GM10248 (cell line): ENCODE measurements at regions not wholly inside any gene's neighbourhood (a gene's known extent, or its start where the extent isn't known, plus 50 kb on each side); places are given as distances from the start of the nearest gene placed in this dataset.

Source experiments
- CTCF ChIA-PET: fragments of 300-600 bp; sonication (Branson Sonifier 250); formaldehyde crosslinking; extraction: SDS; loops from one replicate; lab custom pipeline; 2021; ENCODE audit warnings: antibody characterized with exemption; lab: Yijun Ruan, JAX
- POLR2A ChIA-PET: fragments of 350-650 bp; sonication (Branson Sonifier 250); formaldehyde crosslinking; extraction: SDS; loops from one replicate; lab custom pipeline; 2020; ENCODE audit warnings: antibody characterized with exemption; lab: Yijun Ruan, JAX
- DNase-seq: peaks from one replicate; pipeline ENCODE4 v3.0.0; 2012; ENCODE audit errors: extremely low spot score
- CTCF ChIP-seq: IDR thresholded peaks from 2 replicates; pipeline ENCODE4 v1.5.1; 2012; ENCODE audit warnings: mild to moderate bottlenecking, low read depth; ENCODE audit errors: extremely low read depth, missing control alignments, control extremely low read depth

GRCh38 chr11:13848031-13848430 is 114.5 kb upstream of the SPON1 start:
- ChIA-PET POLR2A (no interaction called here), CTCF (no interaction called here)
- no peak for DNase-seq
- no peak for TF ChIP-seq CTCF

- CTCF ChIA-PET: no interaction called here
- TF ChIP-seq CTCF: no peak
Measured at GRCh38 chr11:13850231-13851005, 112.1 kb upstream of the SPON1 start.

GRCh38 chr11:13851691-13852090 is 110.8 kb upstream of the SPON1 start:
- TF ChIP-seq CTCF: no peak
- no peak for DNase-seq
- ChIA-PET CTCF (no interaction called here), POLR2A (no interaction called here)

More at GRCh38 chr11:13850231-13851005, 112.1 kb upstream of the SPON1 start:
- POLR2A ChIA-PET: no interaction called here
- no peak for DNase-seq

- DNase-seq: no peak
- no peak for TF ChIP-seq CTCF
- ChIA-PET POLR2A (no interaction called here), CTCF (no interaction called here)
Measured at GRCh38 chr11:13852481-13852880, 110.0 kb upstream of the SPON1 start.

- DNase-seq: no peak
- POLR2A ChIA-PET: no interaction called here
- CTCF ChIA-PET: no interaction called here
- no peak for TF ChIP-seq CTCF
Measured at GRCh38 chr11:13857828-13858227, 104.7 kb upstream of the SPON1 start.

GRCh38 chr11:13859892-13860291 is 102.6 kb upstream of the SPON1 start:
- CTCF ChIA-PET: no interaction called here

More at GRCh38 chr11:13859892-13860291, 102.6 kb upstream of the SPON1 start:
- no peak for TF ChIP-seq CTCF
- DNase-seq: no peak
- POLR2A ChIA-PET: no interaction called here
